Fibroblast of lung (primary cell): ENCODE measurements at regions not wholly inside any gene's neighbourhood (a gene's known extent, or its start where the extent isn't known, plus 50 kb on each side); places are given as distances from the start of the nearest gene placed in this dataset.

Experiments used
- DNase-seq, 2 donors: peaks; one replicate each; pipeline versions ENCODE4 v3.0.0 to v3.0.0-alpha.2; 2010; ENCODE audit warnings: low read depth in 2 of 2
- H2AFZ ChIP-seq: 2 replicates; pipeline ENCODE4 v1.5.1; 2012; ENCODE audit warnings: low read length, control low read depth, inconsistent platforms
- H3K27ac ChIP-seq: 2 replicates; pipeline ENCODE4 v1.5.1; 2011; ENCODE audit warnings: low read length, control low read depth; ENCODE audit not compliant: insufficient read depth
- H3K27me3 ChIP-seq: 2 replicates; pipeline ENCODE4 v1.5.1; 2011; ENCODE audit warnings: mild to moderate bottlenecking, low read length; ENCODE audit not compliant: control insufficient read depth, insufficient read depth
- H3K36me3 ChIP-seq: 2 replicates; pipeline ENCODE4 v1.5.1; 2011; ENCODE audit warnings: low read length; ENCODE audit not compliant: control insufficient read depth, insufficient read depth
- H3K4me1 ChIP-seq: 2 replicates; pipeline ENCODE4 v1.5.1; 2011; ENCODE audit warnings: low read length; ENCODE audit not compliant: control insufficient read depth, insufficient read depth; ENCODE audit errors: extremely low read depth
- H3K4me2 ChIP-seq: 2 replicates; pipeline ENCODE4 v1.5.1; 2011; ENCODE audit warnings: low read length, control low read depth; ENCODE audit not compliant: insufficient read depth; ENCODE audit errors: extremely low read depth
- H3K4me3 ChIP-seq, 4 experiments: fragments of 200-600 bp in 1 of 4; sonication (generic) in 1 of 4; replicated peaks in 1 of 4; 2 replicates each; pipeline ENCODE4 v1.5.1; 2011 to 2016; ENCODE audit warnings: low read length in 4 of 4, low read depth in 3 of 4, mild to moderate bottlenecking in 3 of 4, control low read depth in 2 of 4, inconsistent platforms in 1 of 4, mixed read lengths in 1 of 4; ENCODE audit not compliant: insufficient read depth in 1 of 4; ENCODE audit errors: control extremely low read depth in 1 of 4
- H3K79me2 ChIP-seq: 2 replicates; pipeline ENCODE4 v1.5.1; 2012; ENCODE audit warnings: mild to moderate bottlenecking, low read length, inconsistent platforms; ENCODE audit not compliant: control insufficient read depth, insufficient read depth
- H3K9ac ChIP-seq: 2 replicates; pipeline ENCODE4 v1.5.1; 2011; ENCODE audit warnings: mild to moderate bottlenecking, low read length, control low read depth; ENCODE audit not compliant: insufficient read depth
- H3K9me3 ChIP-seq: 2 replicates; pipeline ENCODE4 v1.5.1; 2012; ENCODE audit warnings: low read depth, low read length; ENCODE audit not compliant: control insufficient read depth, insufficient read depth
- H4K20me1 ChIP-seq: 2 replicates; pipeline ENCODE4 v1.5.1; 2011; ENCODE audit warnings: low read length; ENCODE audit not compliant: control insufficient read depth, insufficient read depth; ENCODE audit errors: extremely low read depth
- CTCF ChIP-seq, 2 donors: IDR thresholded peaks in 1 of 2; conservative IDR thresholded peaks in 1 of 2; 1 replicate in 1 of 2; 2 replicates in 1 of 2; pipeline ENCODE4 v1.5.1; 2011 to 2012; ENCODE audit warnings: low read length in 2 of 2, control low read depth in 1 of 2, inconsistent platforms in 1 of 2, low read depth in 1 of 2, mild to moderate bottlenecking in 1 of 2
- EZH2 ChIP-seq: IDR thresholded peaks from 2 replicates; pipeline ENCODE4 v1.5.1; 2012; ENCODE audit warnings: low read length, control low read depth, mild to moderate bottlenecking; ENCODE audit errors: missing control alignments

DNA sequence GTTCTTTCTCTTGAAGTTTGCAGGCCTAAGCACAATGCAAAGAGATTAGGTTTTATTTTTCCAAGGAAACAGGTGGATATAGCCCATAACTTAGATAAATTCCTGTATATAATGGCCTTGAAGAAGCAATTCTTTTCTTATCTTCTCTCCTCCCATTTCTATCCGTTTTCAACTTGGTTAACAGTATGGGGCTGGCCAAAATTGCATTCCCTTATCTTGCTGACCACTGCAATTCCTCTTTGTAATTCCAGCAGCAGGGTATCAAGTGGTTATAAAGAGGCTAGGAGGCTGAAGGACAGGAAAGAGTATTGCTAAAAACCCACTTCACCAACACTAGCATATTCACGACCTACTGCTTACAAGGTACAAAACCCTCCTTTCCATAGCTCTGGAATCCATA is 643.5 kb upstream of the ID4 start:
- TF ChIP-seq EZH2 = no peak
- TF ChIP-seq CTCF (conservative IDR thresholded peaks at IDR 0.05 in 1 of 2, IDR thresholded peaks at IDR 0.05 in 1 of 2; ENCODE audit: low read depth in 1 of 2, low read length in 2 of 2) = no peak
- H3K36me3 ChIP-seq = no peaks in the 10 kb centered on the region
- DNase-seq = no peak
- no peak overlapping the region for H3K9ac ChIP-seq
- no peak overlapping the region for H2AFZ ChIP-seq
- H3K27ac ChIP-seq = no peak overlapping the region
- H4K20me1 ChIP-seq = no peaks in the 10 kb centered on the region
- H3K4me3 ChIP-seq = no peak overlapping the region
- H3K79me2 ChIP-seq = no peaks in the 10 kb centered on the region
- no peaks in the 10 kb centered on the region for H3K27me3 ChIP-seq
- no peak overlapping the region for H3K4me2 ChIP-seq
- no peaks in the 10 kb centered on the region for H3K4me1 ChIP-seq
- no peaks in the 10 kb centered on the region for H3K9me3 ChIP-seq

GRCh38 chr6:19204445-19204844 is 632.7 kb upstream of the ID4 start:
- no peaks in the 10 kb centered on the region for H3K36me3 ChIP-seq
- H4K20me1 ChIP-seq = no peaks in the 10 kb centered on the region
- H3K4me2 ChIP-seq = no peak overlapping the region
- H3K9ac ChIP-seq = no peak overlapping the region
- no peaks in the 10 kb centered on the region for H3K4me1 ChIP-seq
- H2AFZ ChIP-seq = no peak overlapping the region
- peak in 1 of 2 donors; percentile 3 for DNase-seq
- TF ChIP-seq EZH2 (no peak), CTCF (conservative IDR thresholded peaks at IDR 0.05 in 1 of 2, IDR thresholded peaks at IDR 0.05 in 1 of 2; ENCODE audit: low read depth in 1 of 2, low read length in 2 of 2) (peak in 1 of 2 donors; percentile 15)
- H3K79me2 ChIP-seq = no peaks in the 10 kb centered on the region
- H3K27ac ChIP-seq = no peak overlapping the region
- H3K9me3 ChIP-seq = no peaks in the 10 kb centered on the region
- H3K27me3 ChIP-seq = no peaks in the 10 kb centered on the region
- no peak overlapping the region for H3K4me3 ChIP-seq

DNA sequence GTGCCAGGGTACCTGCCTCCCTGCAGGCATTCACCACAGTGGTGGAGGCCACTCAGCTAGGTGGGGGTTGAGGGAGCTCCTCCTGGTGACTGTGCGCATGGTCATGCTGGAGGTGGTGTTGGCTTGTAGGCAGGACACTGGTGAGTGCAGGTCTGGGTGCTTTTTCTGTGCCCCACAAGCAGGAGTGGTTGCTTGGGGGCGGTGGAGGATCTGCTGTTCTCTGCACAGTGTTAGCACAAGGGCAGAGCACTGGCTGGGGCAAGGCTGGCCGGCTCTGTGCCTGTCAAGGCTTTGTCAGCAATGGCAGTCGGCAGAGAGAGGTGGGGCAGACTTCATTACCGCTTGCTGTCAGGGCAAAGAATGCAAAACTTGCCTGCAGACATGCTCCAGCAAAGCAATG is 632.1 kb upstream of the ID4 start:
- no peak overlapping the region for H3K4me2 ChIP-seq
- no peak overlapping the region for H3K27ac ChIP-seq
- no peaks in the 10 kb centered on the region for H4K20me1 ChIP-seq
- no peaks in the 10 kb centered on the region for H3K79me2 ChIP-seq
- H2AFZ ChIP-seq = no peak overlapping the region
- H3K4me3 ChIP-seq = no peak overlapping the region
- H3K9me3 ChIP-seq = no peaks in the 10 kb centered on the region
- H3K4me1 ChIP-seq = no peaks in the 10 kb centered on the region
- H3K36me3 ChIP-seq = no peaks in the 10 kb centered on the region
- TF ChIP-seq CTCF (conservative IDR thresholded peaks at IDR 0.05 in 1 of 2, IDR thresholded peaks at IDR 0.05 in 1 of 2; ENCODE audit: low read depth in 1 of 2, low read length in 2 of 2) (no peak), EZH2 (no peak)
- no peak for DNase-seq
- H3K27me3 ChIP-seq = no peaks in the 10 kb centered on the region
- H3K9ac ChIP-seq = no peak overlapping the region
